ACC112 (cell line): ENCODE measurements at regions not wholly inside any gene's neighbourhood (a gene's known extent, or its start where the extent isn't known, plus 50 kb on each side); places are given as distances from the start of the nearest gene placed in this dataset.

Experiments
- H2AFZ ChIP-seq: fragments of 200-600 bp; sonication (generic); one replicate; pipeline ENCODE4 v1.6.0; 2017; ENCODE audit warnings: antibody characterized with exemption, low read length; ENCODE audit not compliant: unreplicated experiment
- H3K27ac ChIP-seq: fragments of 200-600 bp; sonication (generic); 2 replicates; pipeline ENCODE4 v1.5.1; 2014; ENCODE audit warnings: low read depth, mild to moderate bottlenecking, antibody characterized with exemption, low read length, moderate library complexity
- H3K27me3 ChIP-seq: fragments of 200-600 bp; sonication (generic); 2 replicates; pipeline ENCODE4 v1.6.1; 2014; ENCODE audit warnings: mild to moderate bottlenecking, antibody characterized with exemption, low read length, moderate library complexity, mixed read lengths; ENCODE audit not compliant: insufficient read depth
- H3K36me3 ChIP-seq: fragments of 200-600 bp; sonication (generic); 2 replicates; pipeline ENCODE4 v1.6.1; 2016; ENCODE audit warnings: mild to moderate bottlenecking, antibody characterized with exemption, low read length, moderate library complexity, mixed read lengths; ENCODE audit not compliant: insufficient read depth
- H3K4me1 ChIP-seq: fragments of 200-600 bp; sonication (generic); one replicate; pipeline ENCODE4 v1.6.1; 2016; ENCODE audit warnings: low read length, mixed read lengths; ENCODE audit not compliant: insufficient read depth, unreplicated experiment, control insufficient read depth
- H3K4me3 ChIP-seq: fragments of 200-600 bp; sonication (generic); 2 replicates; pipeline ENCODE4 v1.5.1; 2014; ENCODE audit warnings: mild to moderate bottlenecking, low read depth, low read length
- H3K79me2 ChIP-seq: fragments of 200-600 bp; sonication (generic); one replicate; pipeline ENCODE4 v1.6.0; 2016; ENCODE audit warnings: low read length; ENCODE audit not compliant: control insufficient read depth, unreplicated experiment, insufficient read depth

GRCh38 chr12:125738211-125738610, 673.0 kb downstream of the AACS start:
- Histone ChIP-seq H2AFZ (no peak overlapping the region), H3K36me3 (no peaks in the 10 kb centered on the region), H3K79me2 (no peaks in the 10 kb centered on the region), H3K4me1 (no peaks in the 10 kb centered on the region), H3K27me3 (no peaks in the 10 kb centered on the region), H3K27ac (no peak overlapping the region), H3K4me3 (no peak overlapping the region)

GRCh38 chr12:125742413-125742812, 677.2 kb downstream of the AACS start:
- H3K36me3 ChIP-seq, result no peaks in the 10 kb centered on the region
- no peak overlapping the region for H2AFZ ChIP-seq
- H3K4me3 ChIP-seq, result no peak overlapping the region
- no peaks in the 10 kb centered on the region for H3K4me1 ChIP-seq
- H3K27ac ChIP-seq, result no peak overlapping the region
- H3K79me2 ChIP-seq, result no peaks in the 10 kb centered on the region
- H3K27me3 ChIP-seq, result no peaks in the 10 kb centered on the region

GRCh38 chr12:125744201-125744600, 679.0 kb downstream of the AACS start:
- H3K79me2 ChIP-seq, result no peaks in the 10 kb centered on the region
- H3K27ac ChIP-seq, result no peak overlapping the region
- H2AFZ ChIP-seq, result no peak overlapping the region

DNA sequence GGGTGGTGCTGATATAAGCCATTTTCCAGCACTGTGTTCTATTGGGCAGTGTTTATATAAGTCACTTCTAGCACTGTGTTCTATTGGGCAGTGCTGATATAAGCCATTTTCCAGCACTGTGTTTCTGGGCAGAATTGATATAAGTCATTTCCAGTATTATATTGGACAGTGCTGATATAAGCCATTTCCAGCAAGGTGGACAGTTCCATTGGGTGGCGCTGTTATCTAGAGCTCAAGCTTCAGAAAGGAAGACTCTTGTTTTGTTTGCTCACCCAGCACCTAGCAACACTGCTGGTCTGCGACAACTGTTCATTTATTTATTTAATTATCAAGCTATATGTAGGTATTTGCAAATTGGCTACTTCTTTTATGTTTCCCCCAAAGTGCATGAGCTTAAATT, 690.3 kb downstream of the AACS start:
- Histone ChIP-seq H3K27ac (no peak overlapping the region), H3K36me3 (no peaks in the 10 kb centered on the region), H2AFZ (no peak overlapping the region), H3K4me1 (no peaks in the 10 kb centered on the region), H3K4me3 (no peak overlapping the region), H3K79me2 (no peaks in the 10 kb centered on the region), H3K27me3 (no peaks in the 10 kb centered on the region)

More at GRCh38 chr12:125744201-125744600, 679.0 kb downstream of the AACS start:
- Histone ChIP-seq H3K36me3 (no peaks in the 10 kb centered on the region), H3K4me3 (no peak overlapping the region), H3K4me1 (no peaks in the 10 kb centered on the region), H3K27me3 (no peaks in the 10 kb centered on the region)

- no peak overlapping the region for H3K4me3 ChIP-seq
- H2AFZ ChIP-seq, result no peak overlapping the region
- no peaks in the 10 kb centered on the region for H3K27me3 ChIP-seq
Measured at GRCh38 chr12:125766091-125766490, 700.9 kb downstream of the AACS start.

GRCh38 chr12:125772403-125772802, 707.2 kb downstream of the AACS start:
- no peaks in the 10 kb centered on the region for H3K79me2 ChIP-seq
- no peaks in the 10 kb centered on the region for H3K27me3 ChIP-seq
- no peak overlapping the region for H3K4me3 ChIP-seq
- no peaks in the 10 kb centered on the region for H3K36me3 ChIP-seq
- H3K4me1 ChIP-seq, result no peaks in the 10 kb centered on the region
- H2AFZ ChIP-seq, result no peak overlapping the region
- H3K27ac ChIP-seq, result no peak overlapping the region

More at GRCh38 chr12:125766091-125766490, 700.9 kb downstream of the AACS start:
- H3K79me2 ChIP-seq, result no peaks in the 10 kb centered on the region
- H3K36me3 ChIP-seq, result no peaks in the 10 kb centered on the region
- no peaks in the 10 kb centered on the region for H3K4me1 ChIP-seq
- no peak overlapping the region for H3K27ac ChIP-seq

GRCh38 chr12:125773033-125773640, 707.9 kb downstream of the AACS start:
- Histone ChIP-seq H3K4me1 (no peaks in the 10 kb centered on the region), H3K36me3 (no peaks in the 10 kb centered on the region), H3K4me3 (no peak overlapping the region), H2AFZ (no peak overlapping the region), H3K27ac (no peak overlapping the region), H3K79me2 (no peaks in the 10 kb centered on the region), H3K27me3 (no peaks in the 10 kb centered on the region)

DNA sequence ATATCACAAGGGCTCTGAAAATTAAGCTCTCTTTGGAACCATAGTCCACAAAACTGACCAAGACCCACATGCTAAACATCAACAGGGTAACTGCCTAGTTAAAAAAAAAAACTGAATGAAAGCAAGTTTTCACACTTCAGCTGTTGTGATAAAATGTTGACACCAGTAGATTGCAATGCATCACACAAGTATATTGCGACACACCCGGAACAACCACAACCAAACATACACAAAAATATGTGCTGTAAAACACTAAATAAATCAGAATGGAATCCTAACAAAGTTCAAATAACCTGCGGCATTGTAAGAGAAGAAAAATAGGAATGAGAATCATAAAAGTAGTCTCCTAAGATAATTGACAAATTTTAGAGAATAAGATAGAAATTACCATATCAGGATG, 710.3 kb downstream of the AACS start:
- H3K4me1 ChIP-seq, result no peaks in the 10 kb centered on the region

GRCh38 chr12:125776212-125776611, 711.0 kb downstream of the AACS start:
- no peaks in the 10 kb centered on the region for H3K79me2 ChIP-seq
- H3K27ac ChIP-seq, result no peak overlapping the region
- H3K27me3 ChIP-seq, result no peaks in the 10 kb centered on the region
- H2AFZ ChIP-seq, result no peak overlapping the region
- no peaks in the 10 kb centered on the region for H3K36me3 ChIP-seq
- no peaks in the 10 kb centered on the region for H3K4me1 ChIP-seq
- no peak overlapping the region for H3K4me3 ChIP-seq

More for the DNA sequence above, 710.3 kb downstream of the AACS start:
- Histone ChIP-seq H3K36me3 (no peaks in the 10 kb centered on the region), H3K27me3 (no peaks in the 10 kb centered on the region), H2AFZ (no peak overlapping the region), H3K4me3 (no peak overlapping the region), H3K27ac (no peak overlapping the region), H3K79me2 (no peaks in the 10 kb centered on the region)

DNA sequence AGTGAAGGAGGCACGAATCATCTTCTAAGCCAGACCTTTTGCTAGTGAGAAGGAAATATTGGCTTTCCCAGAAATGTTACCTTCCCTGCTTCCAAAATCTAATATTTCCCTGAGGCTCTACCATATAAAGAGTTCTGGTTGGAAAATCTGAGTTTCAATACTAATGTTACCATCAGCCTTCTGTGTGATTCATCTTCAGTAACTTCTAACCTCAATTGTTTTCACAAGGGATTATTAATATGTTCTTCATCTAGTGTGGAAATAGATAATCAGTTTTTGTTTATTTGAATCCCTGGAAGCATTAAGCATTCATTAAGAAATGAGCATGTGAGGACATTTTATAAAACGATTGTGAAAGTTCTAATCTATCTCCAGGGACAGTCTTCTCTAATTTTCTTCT, 720.9 kb downstream of the AACS start:
- no peak overlapping the region for H3K4me3 ChIP-seq

GRCh38 chr12:125794401-125794800, 729.2 kb downstream of the AACS start:
- Histone ChIP-seq H3K36me3 (no peaks in the 10 kb centered on the region), H3K27me3 (no peaks in the 10 kb centered on the region), H2AFZ (no peak overlapping the region), H3K79me2 (no peaks in the 10 kb centered on the region), H3K4me3 (no peak overlapping the region), H3K4me1 (no peaks in the 10 kb centered on the region), H3K27ac (peak overlapping the region; percentile 26; the same call in 1 of the 2 replicates)

More for the DNA sequence above, 720.9 kb downstream of the AACS start:
- Histone ChIP-seq H3K27me3 (no peaks in the 10 kb centered on the region), H3K79me2 (no peaks in the 10 kb centered on the region), H3K4me1 (no peaks in the 10 kb centered on the region), H2AFZ (no peak overlapping the region), H3K27ac (no peak overlapping the region), H3K36me3 (no peaks in the 10 kb centered on the region)
